ENCODE measurements at regions not wholly inside any gene's neighbourhood (a gene's known extent, or its start where the extent isn't known, plus 50 kb on each side); places are given as distances from the start of the nearest gene placed in this dataset.

- TF ChIP-seq STAT6 (CRISPR knock-in tag; IDR thresholded peaks at IDR 0.05) = no peak
Observed at GRCh38 chr16:35414563-35414962, 1955.2 kb downstream of the TP53TG3F start (continued).

GRCh38 chr16:35425270-35425669 lies 1965.9 kb downstream of the TP53TG3F start:
- FAIRE-seq (no peak), DNase-seq (ENCODE audit: extremely low read depth in 1 of 4, low spot score in 3 of 4) (peak in 1 of 4 experiments; percentile 5), ATAC-seq (no peak)
- no peak overlapping the region for H3K4me2 ChIP-seq (ENCODE audit: insufficient read depth, low read length)
- H3K79me2 ChIP-seq (ENCODE audit: control insufficient read depth, insufficient read depth, low read length) = no peaks in the 10 kb centered on the region
- no peaks in the 10 kb centered on the region for H3K9me3 ChIP-seq (replicated peaks; ENCODE audit: control insufficient read depth, insufficient read depth, low read depth, low read length)
- in situ Hi-C loops (cut with MboI) (no loop called here), intact Hi-C loops (cut with micrococcal nuclease) (no loop called here)
- H3K27ac ChIP-seq (ENCODE audit: extremely low read depth, low read depth, low read length) = no peak overlapping the region
- ChIA-PET POLR2A (no interaction called here), CTCF (ENCODE audit: low intra/inter-chr PET ratio) (no interaction called here)
- H2AFZ ChIP-seq (ENCODE audit: low read depth, low read length) = no peak overlapping the region
- H3K9ac ChIP-seq (ENCODE audit: insufficient read depth in 1 of 2, low read depth in 2 of 2, low read length in 2 of 2) = no peak overlapping the region
- H3K27me3 ChIP-seq (ENCODE audit: control insufficient read depth in 2 of 2, insufficient read depth in 2 of 2, low read length in 2 of 2) = no peaks in the 10 kb centered on the region
- WGBS (ENCODE audit: insufficient coverage, low coverage, missing lambda C conversion rate) = 2% methylated on average over 32 of the region's 32 CpGs
- BruUV-seq (replicated peaks) = no TSS peak
- TF ChIP-seq HDAC3 (IDR thresholded peaks at IDR 0.05; ENCODE audit: borderline replicate concordance, partially characterized antibody) = no peak
- TF ChIP-seq ZNF282 (CRISPR knock-in tag; IDR thresholded peaks at IDR 0.05) = no peak
- no peak for TF ChIP-seq ZNF583 (CRISPR knock-in tag; IDR thresholded peaks at IDR 0.05)
- TF ChIP-seq THAP12 (CRISPR knock-in tag; IDR thresholded peaks at IDR 0.05) = no peak
- no peak for TF ChIP-seq ZNF431 (CRISPR knock-in tag; IDR thresholded peaks at IDR 0.05)
- no peak for TF ChIP-seq SREBF2 (CRISPR knock-in tag; IDR thresholded peaks at IDR 0.05)
- no peak for TF ChIP-seq JUN (IDR thresholded peaks at IDR 0.05; ENCODE audit: borderline replicate concordance, low read depth, low read length)
- no peak for TF ChIP-seq JUN (CRISPR knock-in tag; IDR thresholded peaks at IDR 0.05; ENCODE audit: borderline replicate concordance)
- TF ChIP-seq PCBP2 (IDR thresholded peaks at IDR 0.05; ENCODE audit: low read depth, low read length, poor library complexity, severe bottlenecking) = no peak
- no peak for TF ChIP-seq ARID2 (IDR thresholded peaks at IDR 0.05)
- no peak for TF ChIP-seq CBX1 (IDR thresholded peaks at IDR 0.05; ENCODE audit: low read depth)
- H3K9me1 ChIP-seq (ENCODE audit: control insufficient read depth, insufficient read depth, low read length) = no peaks in the 10 kb centered on the region
- peaks cover 0 to 3% of the 10 kb centered on the region in 2 experiments; a peak in 1 of 5 replicates for H3K4me1 ChIP-seq (replicated peaks in 1 of 2; ENCODE audit: control insufficient read depth in 2 of 2, insufficient read depth in 2 of 2, low read length in 2 of 2)
- H3K4me3 ChIP-seq = no peak overlapping the region
- H4K20me1 ChIP-seq (replicated peaks; ENCODE audit: control insufficient read depth, insufficient read depth, low read length) = no peaks in the 10 kb centered on the region
- no peaks in the 10 kb centered on the region for H3K36me3 ChIP-seq (ENCODE audit: control insufficient read depth, insufficient read depth, low read length)

All from K562 (cell line).